Ishikawa (cell line): ENCODE measurements at regions not wholly inside any gene's neighbourhood (a gene's known extent, or its start where the extent isn't known, plus 50 kb on each side); places are given as distances from the start of the nearest gene placed in this dataset.

Experiments used
- CEBPB ChIP-seq: IDR thresholded peaks from 2 replicates; pipeline ENCODE4 v1.6.1; 2012
- CREB1 ChIP-seq: IDR thresholded peaks from 2 replicates; pipeline ENCODE4 v1.6.1; 2012; ENCODE audit warnings: low read depth
- EGR1 ChIP-seq: IDR thresholded peaks from 2 replicates; pipeline ENCODE4 v1.6.1; 2012
- EP300 ChIP-seq: IDR thresholded peaks from 2 replicates; pipeline ENCODE4 v1.6.1; 2012; ENCODE audit warnings: borderline replicate concordance
- FOXM1 ChIP-seq: IDR thresholded peaks from 2 replicates; pipeline ENCODE4 v1.6.1; 2012; ENCODE audit warnings: low read depth, borderline replicate concordance
- MAX ChIP-seq: IDR thresholded peaks from 2 replicates; pipeline ENCODE4 v1.6.1; 2012
- NFIC ChIP-seq: IDR thresholded peaks from 2 replicates; pipeline ENCODE4 v1.6.1; 2012
- RAD21 ChIP-seq: IDR thresholded peaks from 2 replicates; pipeline ENCODE4 v1.6.1; 2012; ENCODE audit warnings: low read depth
- REST ChIP-seq: IDR thresholded peaks from 2 replicates; pipeline ENCODE4 v1.6.1; 2012; ENCODE audit warnings: low read depth, mild to moderate bottlenecking
- TAF1 ChIP-seq: IDR thresholded peaks from 2 replicates; pipeline ENCODE4 v1.6.1; 2012; ENCODE audit warnings: low read depth, mild to moderate bottlenecking
- TCF12 ChIP-seq: IDR thresholded peaks from 2 replicates; pipeline ENCODE4 v1.6.1; 2012; ENCODE audit warnings: low read depth
- TEAD4 ChIP-seq: IDR thresholded peaks from 2 replicates; pipeline ENCODE4 v1.6.1; 2012
- USF1 ChIP-seq: IDR thresholded peaks from 2 replicates; pipeline ENCODE4 v1.6.1; 2012
- YY1 ChIP-seq: IDR thresholded peaks from 2 replicates; pipeline ENCODE4 v1.6.1; 2012; ENCODE audit warnings: low read depth
- ZBTB7A ChIP-seq: IDR thresholded peaks from 2 replicates; pipeline ENCODE4 v1.6.1; 2012; ENCODE audit warnings: low read depth

- TF ChIP-seq TEAD4, result no peak
- no peak for TF ChIP-seq TAF1
- no peak for TF ChIP-seq REST
- no peak for TF ChIP-seq RAD21
- TF ChIP-seq MAX, result no peak
- TF ChIP-seq EP300, result no peak
- TF ChIP-seq NFIC, result no peak
- TF ChIP-seq USF1, result no peak
- no peak for TF ChIP-seq ZBTB7A
- no peak for TF ChIP-seq YY1
- no peak for TF ChIP-seq FOXM1
- TF ChIP-seq EGR1, result no peak
- TF ChIP-seq TCF12, result no peak
- no peak for TF ChIP-seq CEBPB
- no peak for TF ChIP-seq CREB1
These were observed 250.1 kb upstream of the CDH20 start for GRCh38 chr18:61082976-61083630.

GRCh38 chr18:61085036-61085435, 248.2 kb upstream of the CDH20 start:
- TF ChIP-seq YY1, result no peak
- TF ChIP-seq EP300, result no peak
- TF ChIP-seq TAF1, result no peak
- no peak for TF ChIP-seq USF1
- TF ChIP-seq MAX, result no peak
- TF ChIP-seq REST, result no peak
- TF ChIP-seq CEBPB, result no peak
- no peak for TF ChIP-seq RAD21
- no peak for TF ChIP-seq NFIC
- TF ChIP-seq TCF12, result no peak
- TF ChIP-seq TEAD4, result no peak
- TF ChIP-seq CREB1, result no peak
- no peak for TF ChIP-seq ZBTB7A
- no peak for TF ChIP-seq EGR1
- no peak for TF ChIP-seq FOXM1

- TF ChIP-seq RAD21 (no peak), NFIC (no peak), CREB1 (no peak), YY1 (no peak), EGR1 (no peak), FOXM1 (no peak), TEAD4 (no peak), TAF1 (no peak), TCF12 (no peak), CEBPB (no peak), USF1 (no peak)
These were observed 247.5 kb upstream of the CDH20 start for GRCh38 chr18:61085761-61086160.

GRCh38 chr18:61086657-61087056, 246.6 kb upstream of the CDH20 start:
- TF ChIP-seq RAD21, result no peak
- no peak for TF ChIP-seq MAX
- no peak for TF ChIP-seq EP300
- TF ChIP-seq TCF12, result no peak
- TF ChIP-seq YY1, result no peak
- no peak for TF ChIP-seq CEBPB
- no peak for TF ChIP-seq NFIC
- TF ChIP-seq ZBTB7A, result no peak
- no peak for TF ChIP-seq TEAD4
- TF ChIP-seq CREB1, result no peak
- no peak for TF ChIP-seq USF1
- TF ChIP-seq TAF1, result no peak
- TF ChIP-seq REST, result no peak
- TF ChIP-seq FOXM1, result no peak
- TF ChIP-seq EGR1, result no peak
